MCF 10A (cell line): ENCODE measurements at regions not wholly inside any gene's neighbourhood (a gene's known extent, or its start where the extent isn't known, plus 50 kb on each side); places are given as distances from the start of the nearest gene placed in this dataset.

Experiments
- BruUV-seq: library from RNA; stranded (reverse); fragments of 400-500 nt; replicated peaks from 2 replicates; lab custom pipeline; 2021; lab: Mats Ljungman, UMichigan
- CTCF ChIA-PET: fragments of 300-600 bp; sonication (Branson Sonifier 250); formaldehyde crosslinking; extraction: SDS; loops from one replicate; lab custom pipeline; 2021; ENCODE audit warnings: antibody characterized with exemption, inconsistent platforms; lab: Yijun Ruan, JAX
- POLR2A ChIA-PET: fragments of 300-600, 350-650 bp; sonication (Branson Sonifier 250); formaldehyde crosslinking; extraction: SDS; loops from one replicate; lab custom pipeline; 2020; ENCODE audit warnings: antibody characterized with exemption, inconsistent platforms; lab: Yijun Ruan, JAX
- DNase-seq: peaks from one replicate; pipeline ENCODE4 v3.0.0-alpha.2; 2018; ENCODE audit not compliant: unreplicated experiment
- H3K27ac Mint-ChIP-seq: one replicate; pipeline ENCODE4 v1.8.0; 2022; ENCODE audit warnings: mild to moderate bottlenecking, low read depth, mixed read lengths; ENCODE audit not compliant: unreplicated experiment
- H3K27me3 Mint-ChIP-seq: one replicate; pipeline ENCODE4 v1.8.0; 2022; ENCODE audit warnings: mixed read lengths; ENCODE audit not compliant: insufficient read depth, unreplicated experiment
- H3K36me3 Mint-ChIP-seq: one replicate; pipeline ENCODE4 v1.8.0; 2022; ENCODE audit warnings: mild to moderate bottlenecking, moderate library complexity, mixed read lengths; ENCODE audit not compliant: insufficient read depth, unreplicated experiment
- H3K4me1 Mint-ChIP-seq: one replicate; pipeline ENCODE4 v1.8.0; 2022; ENCODE audit warnings: mixed read lengths; ENCODE audit not compliant: insufficient read depth, unreplicated experiment
- H3K4me3 Mint-ChIP-seq: one replicate; pipeline ENCODE4 v1.8.0; 2022; ENCODE audit warnings: mild to moderate bottlenecking, moderate library complexity, mixed read lengths; ENCODE audit not compliant: unreplicated experiment
- H3K9me3 Mint-ChIP-seq: one replicate; pipeline ENCODE4 v1.8.0; 2022; ENCODE audit warnings: mixed read lengths; ENCODE audit not compliant: unreplicated experiment
- CTCF ChIP-seq: fragments of 200-600 bp; IDR thresholded peaks from one replicate; pipeline ENCODE4 v1.8.0; 2022; ENCODE audit warnings: antibody characterized with exemption, mild to moderate bottlenecking; ENCODE audit not compliant: unreplicated experiment
- intact Hi-C: fragments of 100-400 bp; cut with micrococcal nuclease; formaldehyde crosslinking; loops from 2 replicates; pipeline ENCODE4 v1.14.1; 2022

GRCh38 chr11:23079382-23079813 is 219.1 kb upstream of the CCDC179 start:
- POLR2A ChIA-PET = no interaction called here
- no peaks in the 10 kb centered on the region for H3K4me1 Mint-ChIP-seq
- no peak overlapping the region for H3K27ac Mint-ChIP-seq
- H3K36me3 Mint-ChIP-seq = no peaks in the 10 kb centered on the region
- no peaks in the 10 kb centered on the region for H3K27me3 Mint-ChIP-seq
- H3K9me3 Mint-ChIP-seq = no peaks in the 10 kb centered on the region
- no peak for TF ChIP-seq CTCF
- BruUV-seq = no TSS peak
- DNase-seq = no peak
- CTCF ChIA-PET = no interaction called here
- no peak overlapping the region for H3K4me3 Mint-ChIP-seq
- intact Hi-C loops = no loop called here

- Mint-ChIP-seq H3K9me3 (no peaks in the 10 kb centered on the region), H3K27ac (no peak overlapping the region), H3K36me3 (no peaks in the 10 kb centered on the region), H3K4me1 (no peaks in the 10 kb centered on the region), H3K27me3 (no peaks in the 10 kb centered on the region), H3K4me3 (no peak overlapping the region)
- DNase-seq = no peak
- intact Hi-C loops = no loop called here
- TF ChIP-seq CTCF = no peak
- POLR2A ChIA-PET = no interaction called here
- BruUV-seq = no TSS peak
- CTCF ChIA-PET = no interaction called here
Observed at GRCh38 chr11:23087407-23087806, 227.1 kb upstream of the CCDC179 start.

GRCh38 chr11:23090659-23091058 is 230.4 kb upstream of the CCDC179 start:
- Mint-ChIP-seq H3K9me3 (no peaks in the 10 kb centered on the region), H3K27ac (no peak overlapping the region), H3K27me3 (no peaks in the 10 kb centered on the region), H3K4me3 (no peak overlapping the region), H3K4me1 (no peaks in the 10 kb centered on the region), H3K36me3 (no peaks in the 10 kb centered on the region)
- no peak for DNase-seq
- ChIA-PET CTCF (interaction anchor here (0.7 kb wide), 1 partner anchor 984 kb away, joined by 3 read pairs; no protein-coding TSS in a partner anchor), POLR2A (no interaction called here)
- no TSS peak for BruUV-seq
- intact Hi-C loops = no loop called here
- TF ChIP-seq CTCF = no peak

- H3K36me3 Mint-ChIP-seq = no peaks in the 10 kb centered on the region
- POLR2A ChIA-PET = no interaction called here
- H3K4me1 Mint-ChIP-seq = no peaks in the 10 kb centered on the region
- TF ChIP-seq CTCF = no peak
- H3K4me3 Mint-ChIP-seq = no peak overlapping the region
- DNase-seq = no peak
- no peaks in the 10 kb centered on the region for H3K9me3 Mint-ChIP-seq
- CTCF ChIA-PET = interaction anchor here (1.6 kb wide), 1 partner anchor 18 kb away, joined by 10 read pairs; no protein-coding TSS in a partner anchor
- no TSS peak for BruUV-seq
- H3K27ac Mint-ChIP-seq = no peak overlapping the region
- intact Hi-C loops = no loop called here
- H3K27me3 Mint-ChIP-seq = peaks cover 12% of the 10 kb centered on the region
Observed at GRCh38 chr11:23095650-23096189, 235.4 kb upstream of the CCDC179 start.
